Esophagus muscularis mucosa (tissue), 4 donors: ENCODE measurements at regions not wholly inside any gene's neighbourhood (a gene's known extent, or its start where the extent isn't known, plus 50 kb on each side); places are given as distances from the start of the nearest gene placed in this dataset.
"Not testable (repeated sequence)": the region's sequence is repeated elsewhere in the genome, so short reads cannot be mapped to it uniquely, and the experiment has no call there.

ENCODE experiments used
- DNase-seq: peaks from one replicate; pipeline ENCODE4 v3.0.0-alpha.2; 2017; ENCODE audit errors: extremely low spot score
- H3K27ac ChIP-seq, 4 donors: fragments of 200-600 bp; sonication (generic); replicated peaks in 1 of 4; 1 replicate in 3 of 4; 2 replicates in 1 of 4; pipeline ENCODE4 v1.5.1; 2016 to 2019; ENCODE audit warnings: mild to moderate bottlenecking in 1 of 4
- H3K27me3 ChIP-seq, 4 donors: fragments of 200-600 bp; sonication (generic); one replicate each; pipeline versions ENCODE4 v1.5.1 to v1.6.0; 2016 to 2019
- H3K36me3 ChIP-seq, 4 donors: fragments of 200-600 bp; sonication (generic); one replicate each; pipeline ENCODE4 v1.5.1; 2016 to 2019
- H3K4me1 ChIP-seq, 4 donors: fragments of 200-600 bp; sonication (generic); one replicate each; pipeline ENCODE4 v1.5.1; 2016 to 2019
- H3K4me3 ChIP-seq, 4 donors: fragments of 200-600 bp; sonication (generic); 1 replicate in 2 of 4; 2 replicates in 2 of 4; pipeline ENCODE4 v1.5.1; 2016 to 2019; ENCODE audit warnings: mild to moderate bottlenecking in 4 of 4, moderate library complexity in 1 of 4
- H3K9me3 ChIP-seq, 4 donors: fragments of 200-600 bp; sonication (generic); 1 replicate in 3 of 4; 2 replicates in 1 of 4; pipeline ENCODE4 v1.5.1; 2016 to 2019
- EP300 ChIP-seq: sonication (generic); formaldehyde crosslinking; IDR thresholded peaks from one replicate; pipeline ENCODE4 v1.6.1; 2017; ENCODE audit warnings: antibody characterized with exemption
- POLR2A ChIP-seq: fragments of 450-650 bp; IDR thresholded peaks from one replicate; pipeline ENCODE4 v1.6.1; 2017; ENCODE audit warnings: antibody characterized with exemption, moderate library complexity, mild to moderate bottlenecking, low read depth
- POLR2AphosphoS5 ChIP-seq, 2 donors: sonication (generic); formaldehyde crosslinking; IDR thresholded peaks; one replicate each; pipeline ENCODE4 v1.6.1; 2017; ENCODE audit warnings: antibody characterized with exemption in 2 of 2
- WGBS: methylation state at CpG from one replicate; pipeline ENCODE4 v1.1.5; 2018; 5-methylcytosine and 5-hydroxymethylcytosine counted together
- intact Hi-C: fragments of 100-400 bp; cut with DNase I; formaldehyde crosslinking; loops from one replicate; pipeline ENCODE4 v1.15.1; 2023
- TF ChIP-seq, protein P1 (sequence below), 3 experiments: fragments of 200-600 bp in 2 of 3; fragments of 450-650 bp in 1 of 3; sonication (generic) in 2 of 3; IDR thresholded peaks; one replicate each; pipeline ENCODE4 v1.5.1; 2017 to 2019; ENCODE audit warnings: antibody characterized with exemption in 3 of 3, mild to moderate bottlenecking in 2 of 3, moderate library complexity in 1 of 3

DNA sequence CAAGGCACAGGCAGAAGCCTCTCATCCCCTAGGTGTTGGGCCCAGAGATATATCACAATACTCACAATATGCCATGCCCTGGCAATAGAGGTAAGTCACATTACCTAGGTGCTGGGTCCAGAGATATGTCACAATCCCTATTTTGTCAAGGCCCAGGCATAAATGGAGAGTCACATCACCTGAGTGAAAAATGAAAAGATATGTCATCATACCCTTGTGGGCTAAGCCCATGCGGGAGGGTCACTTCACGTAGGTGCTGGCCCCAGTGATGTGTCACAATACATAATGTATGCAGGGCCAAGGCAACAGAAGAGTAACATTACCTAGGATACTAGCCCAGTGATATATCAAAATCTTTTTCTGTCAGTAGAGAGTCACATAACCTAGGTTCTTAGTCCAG is 127.0 kb downstream of the ZNF675 start:
- 89% methylated on average over 2 of the region's 2 CpGs for WGBS
- H3K4me1 ChIP-seq, result no peaks in the 10 kb centered on the region
- no peak overlapping the region for H3K4me3 ChIP-seq
- no peaks in the 10 kb centered on the region for H3K27me3 ChIP-seq
- no peaks in the 10 kb centered on the region for H3K36me3 ChIP-seq
- no peak overlapping the region for H3K27ac ChIP-seq
- TF ChIP-seq, protein P1, sequence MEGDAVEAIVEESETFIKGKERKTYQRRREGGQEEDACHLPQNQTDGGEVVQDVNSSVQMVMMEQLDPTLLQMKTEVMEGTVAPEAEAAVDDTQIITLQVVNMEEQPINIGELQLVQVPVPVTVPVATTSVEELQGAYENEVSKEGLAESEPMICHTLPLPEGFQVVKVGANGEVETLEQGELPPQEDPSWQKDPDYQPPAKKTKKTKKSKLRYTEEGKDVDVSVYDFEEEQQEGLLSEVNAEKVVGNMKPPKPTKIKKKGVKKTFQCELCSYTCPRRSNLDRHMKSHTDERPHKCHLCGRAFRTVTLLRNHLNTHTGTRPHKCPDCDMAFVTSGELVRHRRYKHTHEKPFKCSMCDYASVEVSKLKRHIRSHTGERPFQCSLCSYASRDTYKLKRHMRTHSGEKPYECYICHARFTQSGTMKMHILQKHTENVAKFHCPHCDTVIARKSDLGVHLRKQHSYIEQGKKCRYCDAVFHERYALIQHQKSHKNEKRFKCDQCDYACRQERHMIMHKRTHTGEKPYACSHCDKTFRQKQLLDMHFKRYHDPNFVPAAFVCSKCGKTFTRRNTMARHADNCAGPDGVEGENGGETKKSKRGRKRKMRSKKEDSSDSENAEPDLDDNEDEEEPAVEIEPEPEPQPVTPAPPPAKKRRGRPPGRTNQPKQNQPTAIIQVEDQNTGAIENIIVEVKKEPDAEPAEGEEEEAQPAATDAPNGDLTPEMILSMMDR (IDR thresholded peaks at IDR 0.05), result no peak
- DNase-seq, result no peak
- H3K9me3 ChIP-seq, result no peaks in the 10 kb centered on the region
- intact Hi-C loops, result no loop called here

DNA sequence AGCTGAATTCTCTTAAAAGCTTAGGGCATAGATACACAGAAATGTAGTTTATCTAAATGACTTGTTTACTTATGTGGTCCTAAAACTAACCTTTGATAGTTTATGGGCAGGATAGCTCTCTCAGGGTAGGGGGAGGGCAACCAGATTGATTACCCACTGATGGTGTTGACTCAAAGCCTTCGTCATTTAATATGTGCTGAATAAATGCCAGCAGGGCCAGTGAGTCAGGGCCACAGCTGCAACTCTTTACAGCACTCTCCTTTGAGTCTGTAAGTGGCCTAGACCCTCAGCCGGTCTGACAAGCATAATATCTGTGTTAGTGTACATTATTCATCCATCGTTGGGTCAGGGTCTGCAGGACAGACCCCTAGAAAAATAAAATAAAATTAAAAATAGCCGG is 128.5 kb downstream of the ZNF675 start:
- Histone ChIP-seq H3K36me3 (no peaks in the 10 kb centered on the region), H3K27ac (no peak overlapping the region), H3K4me1 (no peaks in the 10 kb centered on the region), H3K9me3 (no peaks in the 10 kb centered on the region), H3K27me3 (no peaks in the 10 kb centered on the region), H3K4me3 (no peak overlapping the region)
- TF ChIP-seq POLR2A (no peak), EP300 (no peak), POLR2AphosphoS5 (IDR thresholded peaks at IDR 0.05) (no peak)
- TF ChIP-seq, protein P1 (IDR thresholded peaks at IDR 0.05), result no peak
- no peak for DNase-seq
- WGBS, result 63% methylated on average over 4 of the region's 4 CpGs
- intact Hi-C loops, result no loop called here

DNA sequence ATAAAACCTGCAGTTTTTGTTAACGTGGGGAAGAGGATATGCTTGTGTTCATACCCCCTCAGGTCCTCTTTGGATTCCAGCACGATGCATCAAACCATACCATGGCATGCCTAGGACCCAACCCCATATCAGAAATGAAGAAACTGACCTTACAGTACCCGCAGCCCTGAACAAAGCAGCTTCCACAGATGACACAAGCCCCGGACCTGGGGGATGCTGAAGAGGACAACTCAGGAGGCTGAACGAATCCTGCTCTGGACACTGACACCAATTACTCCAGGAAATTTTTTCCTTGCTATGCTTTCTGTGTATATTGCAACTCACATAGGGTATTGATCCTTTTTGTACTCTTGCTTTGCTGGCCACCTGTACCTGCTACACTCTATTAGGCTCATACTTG is 129.6 kb downstream of the ZNF675 start:
- no peaks in the 10 kb centered on the region for H3K36me3 ChIP-seq
- intact Hi-C loops, result no loop called here
- 77% methylated on average over 5 of the region's 5 CpGs for WGBS
- no peak for DNase-seq
- H3K4me1 ChIP-seq, result no peaks in the 10 kb centered on the region
- no peaks in the 10 kb centered on the region for H3K27me3 ChIP-seq
- no peak for TF ChIP-seq POLR2AphosphoS5 (IDR thresholded peaks at IDR 0.05)
- TF ChIP-seq, protein P1 (IDR thresholded peaks at IDR 0.05), result no peak
- TF ChIP-seq EP300, result no peak
- TF ChIP-seq POLR2A, result no peak
- H3K4me3 ChIP-seq, result no peak overlapping the region
- H3K9me3 ChIP-seq, result no peaks in the 10 kb centered on the region
- H3K27ac ChIP-seq, result no peak overlapping the region

DNA sequence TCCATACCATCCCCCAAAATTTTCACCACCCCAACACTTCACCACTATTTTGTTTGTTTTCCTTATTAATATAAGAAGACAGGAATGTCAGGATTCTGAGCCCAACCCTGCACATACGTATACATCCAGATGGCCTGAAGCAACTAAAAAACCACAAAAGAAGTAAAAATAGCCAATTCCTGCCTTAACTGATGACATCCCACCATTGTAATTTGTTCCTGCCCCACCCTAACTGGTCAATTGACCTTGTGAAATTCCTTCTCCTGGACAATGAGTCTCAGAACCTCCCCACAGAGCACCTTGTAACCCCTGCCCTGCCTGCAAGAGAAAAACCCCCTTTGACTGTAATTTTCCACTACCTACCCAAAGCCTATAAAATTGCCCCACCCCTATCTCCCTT is 132.5 kb downstream of the ZNF675 start:
- Histone ChIP-seq H3K36me3 (no peaks in the 10 kb centered on the region), H3K27me3 (no peaks in the 10 kb centered on the region), H3K4me3 (no peak overlapping the region), H3K9me3 (no peaks in the 10 kb centered on the region), H3K4me1 (no peaks in the 10 kb centered on the region), H3K27ac (no peak overlapping the region)
- DNase-seq, result no peak
- WGBS, result 71% methylated on average over 1 of the region's 1 CpG
- no peak for TF ChIP-seq POLR2AphosphoS5 (IDR thresholded peaks at IDR 0.05)
- TF ChIP-seq POLR2A, result no peak
- TF ChIP-seq EP300, result no peak
- TF ChIP-seq, protein P1 (IDR thresholded peaks at IDR 0.05), result no peak
- intact Hi-C loops, result no loop called here

DNA sequence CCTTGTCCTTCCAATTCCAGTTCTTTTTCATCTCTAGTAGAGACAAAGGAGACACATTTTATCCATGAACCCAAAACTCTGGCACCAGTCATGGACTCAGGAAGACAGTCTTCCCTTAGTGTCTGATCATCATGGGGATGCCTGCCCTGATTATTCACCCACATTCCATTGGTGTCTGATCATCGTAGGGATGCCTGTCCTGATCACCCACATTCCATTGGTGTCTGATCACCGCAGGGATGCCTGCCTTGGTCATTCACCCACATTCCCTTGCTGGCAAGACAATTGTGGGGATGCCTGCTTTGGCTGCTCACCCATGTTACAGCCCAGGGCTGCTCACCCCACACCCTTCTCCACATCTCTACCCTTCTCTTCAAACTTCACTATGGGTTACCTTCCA is 136.9 kb downstream of the ZNF675 start:
- intact Hi-C loops, H3K36me3 ChIP-seq, H3K4me3 ChIP-seq, H3K27me3 ChIP-seq, H3K9me3 ChIP-seq, H3K27ac ChIP-seq, H3K4me1 ChIP-seq, DNase-seq: not testable (repeated sequence)
- 83% methylated on average over 2 of the region's 2 CpGs for WGBS
